HEK293T (cell line): ENCODE measurements at regions not wholly inside any gene's neighbourhood (a gene's known extent, or its start where the extent isn't known, plus 50 kb on each side); places are given as distances from the start of the nearest gene placed in this dataset.

ENCODE experiments used
- ARNT ChIP-seq: fragments of 450-650 bp; IDR thresholded peaks from 2 replicates; pipeline ENCODE4 v1.6.1; 2017; ENCODE audit warnings: mild to moderate bottlenecking
- BHLHE40 ChIP-seq: fragments of 450-650 bp; IDR thresholded peaks from 2 replicates; pipeline ENCODE4 v1.6.1; 2016; ENCODE audit warnings: mild to moderate bottlenecking, moderate library complexity, borderline replicate concordance
- ELF4 ChIP-seq: fragments of 450-650 bp; IDR thresholded peaks from 2 replicates; pipeline ENCODE4 v1.6.1; 2017; ENCODE audit warnings: antibody characterized with exemption
- FOXA1 ChIP-seq: fragments of 450-650 bp; IDR thresholded peaks from 2 replicates; pipeline ENCODE4 v1.6.1; 2016; ENCODE audit warnings: mild to moderate bottlenecking
- HDGF ChIP-seq: fragments of 450-650 bp; IDR thresholded peaks from 2 replicates; pipeline ENCODE4 v1.6.1; 2017; ENCODE audit warnings: antibody characterized with exemption, borderline replicate concordance
- L3MBTL2 ChIP-seq: fragments of 450-650 bp; conservative IDR thresholded peaks from 2 replicates; pipeline ENCODE4 v1.6.1; 2016; ENCODE audit warnings: mild to moderate bottlenecking
- SP1 ChIP-seq: fragments of 450-650 bp; IDR thresholded peaks from 2 replicates; pipeline ENCODE4 v1.6.1; 2017
- SUZ12 ChIP-seq: fragments of 450-650 bp; IDR thresholded peaks from 2 replicates; pipeline ENCODE4 v1.6.1; 2016; ENCODE audit warnings: mild to moderate bottlenecking
- TARDBP ChIP-seq: fragments of 450-650 bp; IDR thresholded peaks from 2 replicates; pipeline ENCODE4 v1.6.1; 2016
- TF ChIP-seq, protein P1 (sequence below): fragments of 450-650 bp; IDR thresholded peaks from 2 replicates; pipeline ENCODE4 v1.6.1; 2016

DNA sequence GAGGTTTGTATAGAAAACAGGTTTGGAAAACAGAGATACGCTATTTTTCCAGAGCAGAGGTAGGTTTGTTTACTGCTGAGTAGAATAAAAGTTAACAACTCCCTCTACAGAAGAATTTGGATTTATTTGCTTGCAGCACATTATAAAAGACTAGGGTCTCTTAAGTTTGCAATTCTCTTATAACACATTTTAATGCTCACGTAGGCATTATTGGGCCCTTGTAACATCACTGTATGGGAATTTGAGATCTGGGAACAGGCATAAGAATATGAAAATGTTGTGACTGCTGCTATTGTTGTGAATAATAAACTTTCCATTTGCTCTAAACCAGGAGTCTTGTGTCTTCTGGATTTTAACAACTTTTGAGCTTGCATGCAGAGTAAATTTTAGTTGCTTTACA, 128.3 kb upstream of the CADM2 start:
- TF ChIP-seq BHLHE40 (no peak), ARNT (no peak), HDGF (no peak), ELF4 (no peak), SUZ12 (no peak), L3MBTL2 (no peak), FOXA1 (no peak), SP1 (no peak), TARDBP (no peak)
- TF ChIP-seq, protein P1, sequence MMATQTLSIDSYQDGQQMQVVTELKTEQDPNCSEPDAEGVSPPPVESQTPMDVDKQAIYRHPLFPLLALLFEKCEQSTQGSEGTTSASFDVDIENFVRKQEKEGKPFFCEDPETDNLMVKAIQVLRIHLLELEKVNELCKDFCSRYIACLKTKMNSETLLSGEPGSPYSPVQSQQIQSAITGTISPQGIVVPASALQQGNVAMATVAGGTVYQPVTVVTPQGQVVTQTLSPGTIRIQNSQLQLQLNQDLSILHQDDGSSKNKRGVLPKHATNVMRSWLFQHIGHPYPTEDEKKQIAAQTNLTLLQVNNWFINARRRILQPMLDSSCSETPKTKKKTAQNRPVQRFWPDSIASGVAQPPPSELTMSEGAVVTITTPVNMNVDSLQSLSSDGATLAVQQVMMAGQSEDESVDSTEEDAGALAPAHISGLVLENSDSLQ = no peak
